ENCODE measurements at regions not wholly inside any gene's neighbourhood (a gene's known extent, or its start where the extent isn't known, plus 50 kb on each side); places are given as distances from the start of the nearest gene placed in this dataset.
A peak's percentile ranks its signal among the peaks of the same experiment; 100 is the strongest.

- no peak for TF ChIP-seq CTCF (conservative IDR thresholded peaks at IDR 0.05; ENCODE audit: low read depth, low read length)
- peaks cover 15% of the 10 kb centered on the region for H3K4me1 ChIP-seq (ENCODE audit: low read depth, poor library complexity, severe bottlenecking)
- H2AFZ ChIP-seq (ENCODE audit: low read depth): no peak overlapping the region
- H3K4me3 ChIP-seq (IDR thresholded peaks at IDR 0.05; ENCODE audit: insufficient read depth, low read depth, low read length): no peak overlapping the region
- H3K79me2 ChIP-seq (ENCODE audit: insufficient read depth, low read depth): no peaks in the 10 kb centered on the region
- no peaks in the 10 kb centered on the region for H3K36me3 ChIP-seq (ENCODE audit: insufficient read depth)
- no peaks in the 10 kb centered on the region for H4K20me1 ChIP-seq (ENCODE audit: insufficient read depth)
- H3K4me2 ChIP-seq: peak overlapping the region; percentile 33; the same call in 1 of the 2 replicates
- H3K27me3 ChIP-seq (ENCODE audit: insufficient read depth, low read depth): no peaks in the 10 kb centered on the region
- H3K9ac ChIP-seq: no peak overlapping the region
- H3K27ac ChIP-seq: no peak overlapping the region; the same call in 1 of the 2 replicates
Measured at GRCh38 chr6:78615430-78615904, 251.9 kb upstream of the IRAK1BP1 start.

GRCh38 chr6:78618970-78619369 is 248.4 kb upstream of the IRAK1BP1 start:
- Histone ChIP-seq H3K79me2 (ENCODE audit: insufficient read depth, low read depth) (no peaks in the 10 kb centered on the region), H3K4me1 (ENCODE audit: low read depth, poor library complexity, severe bottlenecking) (peaks cover 15% of the 10 kb centered on the region), H3K4me2 (no peak overlapping the region), H3K36me3 (ENCODE audit: insufficient read depth) (no peaks in the 10 kb centered on the region), H3K9ac (no peak overlapping the region), H2AFZ (ENCODE audit: low read depth) (no peak overlapping the region), H4K20me1 (ENCODE audit: insufficient read depth) (no peaks in the 10 kb centered on the region), H3K27me3 (ENCODE audit: insufficient read depth, low read depth) (no peaks in the 10 kb centered on the region), H3K27ac (no peak overlapping the region), H3K4me3 (IDR thresholded peaks at IDR 0.05; ENCODE audit: insufficient read depth, low read depth, low read length) (no peak overlapping the region)
- TF ChIP-seq CTCF (conservative IDR thresholded peaks at IDR 0.05; ENCODE audit: low read depth, low read length): no peak

GRCh38 chr6:78623554-78623953 is 243.8 kb upstream of the IRAK1BP1 start:
- Histone ChIP-seq H3K79me2 (ENCODE audit: insufficient read depth, low read depth) (no peaks in the 10 kb centered on the region), H3K4me3 (IDR thresholded peaks at IDR 0.05; ENCODE audit: insufficient read depth, low read depth, low read length) (no peak overlapping the region), H3K4me2 (no peak overlapping the region), H3K36me3 (ENCODE audit: insufficient read depth) (no peaks in the 10 kb centered on the region), H3K9ac (no peak overlapping the region), H3K27ac (no peak overlapping the region), H2AFZ (ENCODE audit: low read depth) (no peak overlapping the region), H4K20me1 (ENCODE audit: insufficient read depth) (no peaks in the 10 kb centered on the region), H3K4me1 (ENCODE audit: low read depth, poor library complexity, severe bottlenecking) (no peaks in the 10 kb centered on the region), H3K27me3 (ENCODE audit: insufficient read depth, low read depth) (no peaks in the 10 kb centered on the region)
- no peak for TF ChIP-seq CTCF (conservative IDR thresholded peaks at IDR 0.05; ENCODE audit: low read depth, low read length)

- no peaks in the 10 kb centered on the region for H3K27me3 ChIP-seq (ENCODE audit: insufficient read depth, low read depth)
- H2AFZ ChIP-seq (ENCODE audit: low read depth): no peak overlapping the region
- no peak overlapping the region for H3K9ac ChIP-seq
- TF ChIP-seq CTCF (conservative IDR thresholded peaks at IDR 0.05; ENCODE audit: low read depth, low read length): no peak
- no peaks in the 10 kb centered on the region for H3K79me2 ChIP-seq (ENCODE audit: insufficient read depth, low read depth)
- H3K4me2 ChIP-seq: no peak overlapping the region
- no peak overlapping the region for H3K4me3 ChIP-seq (IDR thresholded peaks at IDR 0.05; ENCODE audit: insufficient read depth, low read depth, low read length)
- no peak overlapping the region for H3K27ac ChIP-seq
- H3K36me3 ChIP-seq (ENCODE audit: insufficient read depth): no peaks in the 10 kb centered on the region
- H3K4me1 ChIP-seq (ENCODE audit: low read depth, poor library complexity, severe bottlenecking): no peaks in the 10 kb centered on the region
- H4K20me1 ChIP-seq (ENCODE audit: insufficient read depth): no peaks in the 10 kb centered on the region
Measured at GRCh38 chr6:78629154-78629721, 238.1 kb upstream of the IRAK1BP1 start.

Data from KMS-11 (cell line).